ENCODE measurements at regions not wholly inside any gene's neighbourhood (a gene's known extent, or its start where the extent isn't known, plus 50 kb on each side); places are given as distances from the start of the nearest gene placed in this dataset.

GRCh38 chr10:33843379-33843778 lies 508.9 kb upstream of the NRP1 start:
- Histone ChIP-seq H4K20me1 (ENCODE audit: insufficient read depth, low read length) (no peaks in the 10 kb centered on the region), H3K27me3 (ENCODE audit: insufficient read depth, low read length) (no peaks in the 10 kb centered on the region), H3F3A (ENCODE audit: insufficient read depth, low read length) (no peaks in the 10 kb centered on the region), H3K4me3 (ENCODE audit: low read depth, low read length, poor library complexity, severe bottlenecking) (no peak overlapping the region), H3K9me3 (ENCODE audit: low read length) (no peaks in the 10 kb centered on the region), H3K4me1 (ENCODE audit: insufficient read depth, low read length, severe bottlenecking) (no peaks in the 10 kb centered on the region), H3K4me2 (ENCODE audit: low read length) (no peak overlapping the region), H3K9ac (ENCODE audit: low read length) (no peak overlapping the region), H3K36me3 (ENCODE audit: insufficient read depth, low read length) (no peaks in the 10 kb centered on the region), H2AFZ (ENCODE audit: low read length) (no peak overlapping the region), H3K27ac (ENCODE audit: low read depth, low read length, poor library complexity, severe bottlenecking) (no peak overlapping the region), H3K9me2 (ENCODE audit: low read depth, low read length) (no peaks in the 10 kb centered on the region), H3K79me2 (ENCODE audit: insufficient read depth, low read length) (no peaks in the 10 kb centered on the region)
- TF ChIP-seq, protein P1, sequence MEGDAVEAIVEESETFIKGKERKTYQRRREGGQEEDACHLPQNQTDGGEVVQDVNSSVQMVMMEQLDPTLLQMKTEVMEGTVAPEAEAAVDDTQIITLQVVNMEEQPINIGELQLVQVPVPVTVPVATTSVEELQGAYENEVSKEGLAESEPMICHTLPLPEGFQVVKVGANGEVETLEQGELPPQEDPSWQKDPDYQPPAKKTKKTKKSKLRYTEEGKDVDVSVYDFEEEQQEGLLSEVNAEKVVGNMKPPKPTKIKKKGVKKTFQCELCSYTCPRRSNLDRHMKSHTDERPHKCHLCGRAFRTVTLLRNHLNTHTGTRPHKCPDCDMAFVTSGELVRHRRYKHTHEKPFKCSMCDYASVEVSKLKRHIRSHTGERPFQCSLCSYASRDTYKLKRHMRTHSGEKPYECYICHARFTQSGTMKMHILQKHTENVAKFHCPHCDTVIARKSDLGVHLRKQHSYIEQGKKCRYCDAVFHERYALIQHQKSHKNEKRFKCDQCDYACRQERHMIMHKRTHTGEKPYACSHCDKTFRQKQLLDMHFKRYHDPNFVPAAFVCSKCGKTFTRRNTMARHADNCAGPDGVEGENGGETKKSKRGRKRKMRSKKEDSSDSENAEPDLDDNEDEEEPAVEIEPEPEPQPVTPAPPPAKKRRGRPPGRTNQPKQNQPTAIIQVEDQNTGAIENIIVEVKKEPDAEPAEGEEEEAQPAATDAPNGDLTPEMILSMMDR (IDR thresholded peaks at IDR 0.05; ENCODE audit: low read length) = no peak
- no peak for TF ChIP-seq EZH2 (IDR thresholded peaks at IDR 0.05; ENCODE audit: borderline replicate concordance, low read length)

- Histone ChIP-seq H3K27ac (ENCODE audit: low read depth, low read length, poor library complexity, severe bottlenecking) (no peak overlapping the region), H3K9me2 (ENCODE audit: low read depth, low read length) (no peaks in the 10 kb centered on the region), H3K9me3 (ENCODE audit: low read length) (no peaks in the 10 kb centered on the region), H3K36me3 (ENCODE audit: insufficient read depth, low read length) (no peaks in the 10 kb centered on the region), H3K4me1 (ENCODE audit: insufficient read depth, low read length, severe bottlenecking) (no peaks in the 10 kb centered on the region), H4K20me1 (ENCODE audit: insufficient read depth, low read length) (no peaks in the 10 kb centered on the region), H3K27me3 (ENCODE audit: insufficient read depth, low read length) (no peaks in the 10 kb centered on the region), H3K79me2 (ENCODE audit: insufficient read depth, low read length) (no peaks in the 10 kb centered on the region), H3K4me3 (ENCODE audit: low read depth, low read length, poor library complexity, severe bottlenecking) (no peak overlapping the region), H3K4me2 (ENCODE audit: low read length) (no peak overlapping the region), H2AFZ (ENCODE audit: low read length) (no peak overlapping the region), H3F3A (ENCODE audit: insufficient read depth, low read length) (no peaks in the 10 kb centered on the region), H3K9ac (ENCODE audit: low read length) (no peak overlapping the region)
- no peak for TF ChIP-seq EZH2 (IDR thresholded peaks at IDR 0.05; ENCODE audit: borderline replicate concordance, low read length)
- TF ChIP-seq, protein P1 (IDR thresholded peaks at IDR 0.05; ENCODE audit: low read length) = no peak
These were observed 507.2 kb upstream of the NRP1 start for GRCh38 chr10:33841678-33842077.

GRCh38 chr10:33838731-33839130 lies 504.3 kb upstream of the NRP1 start:
- no peaks in the 10 kb centered on the region for H3F3A ChIP-seq (ENCODE audit: insufficient read depth, low read length)
- no peak overlapping the region for H3K9ac ChIP-seq (ENCODE audit: low read length)
- H3K36me3 ChIP-seq (ENCODE audit: insufficient read depth, low read length) = no peaks in the 10 kb centered on the region
- H3K27me3 ChIP-seq (ENCODE audit: insufficient read depth, low read length) = no peaks in the 10 kb centered on the region
- H3K4me2 ChIP-seq (ENCODE audit: low read length) = no peak overlapping the region
- H3K27ac ChIP-seq (ENCODE audit: low read depth, low read length, poor library complexity, severe bottlenecking) = no peak overlapping the region
- H2AFZ ChIP-seq (ENCODE audit: low read length) = no peak overlapping the region
- TF ChIP-seq EZH2 (IDR thresholded peaks at IDR 0.05; ENCODE audit: borderline replicate concordance, low read length) = no peak
- TF ChIP-seq, protein P1 (IDR thresholded peaks at IDR 0.05; ENCODE audit: low read length) = no peak
- H4K20me1 ChIP-seq (ENCODE audit: insufficient read depth, low read length) = no peaks in the 10 kb centered on the region
- no peaks in the 10 kb centered on the region for H3K79me2 ChIP-seq (ENCODE audit: insufficient read depth, low read length)
- no peaks in the 10 kb centered on the region for H3K9me3 ChIP-seq (ENCODE audit: low read length)
- H3K4me3 ChIP-seq (ENCODE audit: low read depth, low read length, poor library complexity, severe bottlenecking) = no peak overlapping the region
- H3K9me2 ChIP-seq (ENCODE audit: low read depth, low read length) = no peaks in the 10 kb centered on the region
- no peaks in the 10 kb centered on the region for H3K4me1 ChIP-seq (ENCODE audit: insufficient read depth, low read length, severe bottlenecking)

All from OCI-LY1 (cell line).